ENCODE measurements at regions not wholly inside any gene's neighbourhood (a gene's known extent, or its start where the extent isn't known, plus 50 kb on each side); places are given as distances from the start of the nearest gene placed in this dataset.

DNA sequence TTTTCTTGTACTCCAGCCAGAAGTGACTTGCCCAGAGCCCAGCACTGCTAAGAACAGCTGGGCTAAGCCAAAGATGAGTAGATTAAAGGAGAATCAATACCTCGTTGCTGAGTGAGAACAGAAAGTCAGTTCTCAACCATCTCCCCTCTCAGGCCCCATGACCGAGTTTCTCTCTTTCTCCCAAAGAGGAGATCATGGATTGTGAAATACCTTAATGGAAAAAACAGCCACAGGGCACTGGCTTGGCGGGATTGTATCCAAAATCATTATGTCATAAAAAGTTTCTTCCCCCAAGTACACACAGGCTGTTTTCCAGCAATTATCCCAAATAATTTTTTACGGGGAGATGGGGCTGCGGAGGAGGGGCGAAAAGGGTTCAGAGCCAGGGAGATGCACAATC lies 111.8 kb upstream of the TMEM45B start:
- TF ChIP-seq, protein P1, sequence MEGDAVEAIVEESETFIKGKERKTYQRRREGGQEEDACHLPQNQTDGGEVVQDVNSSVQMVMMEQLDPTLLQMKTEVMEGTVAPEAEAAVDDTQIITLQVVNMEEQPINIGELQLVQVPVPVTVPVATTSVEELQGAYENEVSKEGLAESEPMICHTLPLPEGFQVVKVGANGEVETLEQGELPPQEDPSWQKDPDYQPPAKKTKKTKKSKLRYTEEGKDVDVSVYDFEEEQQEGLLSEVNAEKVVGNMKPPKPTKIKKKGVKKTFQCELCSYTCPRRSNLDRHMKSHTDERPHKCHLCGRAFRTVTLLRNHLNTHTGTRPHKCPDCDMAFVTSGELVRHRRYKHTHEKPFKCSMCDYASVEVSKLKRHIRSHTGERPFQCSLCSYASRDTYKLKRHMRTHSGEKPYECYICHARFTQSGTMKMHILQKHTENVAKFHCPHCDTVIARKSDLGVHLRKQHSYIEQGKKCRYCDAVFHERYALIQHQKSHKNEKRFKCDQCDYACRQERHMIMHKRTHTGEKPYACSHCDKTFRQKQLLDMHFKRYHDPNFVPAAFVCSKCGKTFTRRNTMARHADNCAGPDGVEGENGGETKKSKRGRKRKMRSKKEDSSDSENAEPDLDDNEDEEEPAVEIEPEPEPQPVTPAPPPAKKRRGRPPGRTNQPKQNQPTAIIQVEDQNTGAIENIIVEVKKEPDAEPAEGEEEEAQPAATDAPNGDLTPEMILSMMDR (IDR thresholded peaks at IDR 0.05; ENCODE audit: borderline replicate concordance, extremely low read depth, low read length, poor library complexity, severe bottlenecking), result no peak
- TF ChIP-seq EZH2 (IDR thresholded peaks at IDR 0.05; ENCODE audit: borderline replicate concordance, low read depth, low read length, severe bottlenecking), result no peak

All from DND-41 (cell line).